Stimulated activated CD8-positive, alpha-beta memory T cell treated with anti-CD3 and anti-CD28 coated beads, Interleukin-12 subunit alpha, Interleukin-12 subunit beta, amount 100 ng/mL, for 24 hours (primary cell): ENCODE measurements at regions not wholly inside any gene's neighbourhood (a gene's known extent, or its start where the extent isn't known, plus 50 kb on each side); places are given as distances from the start of the nearest gene placed in this dataset.

Source experiments
- DNase-seq: peaks from one replicate; pipeline ENCODE4 v3.0.0-alpha.2; 2020; ENCODE audit errors: extremely low read depth

DNA sequence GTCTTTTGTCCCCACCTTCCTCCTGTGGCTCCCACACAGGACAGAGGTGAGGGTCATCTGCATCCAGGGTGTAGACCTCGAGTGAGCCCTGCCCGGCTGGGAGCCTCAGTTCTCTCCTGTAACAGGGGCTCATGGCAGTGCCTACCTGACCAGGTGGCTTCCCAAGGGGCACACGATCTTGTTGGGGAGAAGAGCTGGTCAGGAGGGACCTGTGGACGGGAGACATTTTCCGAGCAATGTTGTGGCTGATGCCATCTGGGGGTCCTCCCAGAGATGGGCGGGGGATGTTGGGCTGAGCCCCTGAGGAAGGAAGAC lies 51.9 kb downstream of the CEBPB start:
- DNase-seq: no peak

DNA sequence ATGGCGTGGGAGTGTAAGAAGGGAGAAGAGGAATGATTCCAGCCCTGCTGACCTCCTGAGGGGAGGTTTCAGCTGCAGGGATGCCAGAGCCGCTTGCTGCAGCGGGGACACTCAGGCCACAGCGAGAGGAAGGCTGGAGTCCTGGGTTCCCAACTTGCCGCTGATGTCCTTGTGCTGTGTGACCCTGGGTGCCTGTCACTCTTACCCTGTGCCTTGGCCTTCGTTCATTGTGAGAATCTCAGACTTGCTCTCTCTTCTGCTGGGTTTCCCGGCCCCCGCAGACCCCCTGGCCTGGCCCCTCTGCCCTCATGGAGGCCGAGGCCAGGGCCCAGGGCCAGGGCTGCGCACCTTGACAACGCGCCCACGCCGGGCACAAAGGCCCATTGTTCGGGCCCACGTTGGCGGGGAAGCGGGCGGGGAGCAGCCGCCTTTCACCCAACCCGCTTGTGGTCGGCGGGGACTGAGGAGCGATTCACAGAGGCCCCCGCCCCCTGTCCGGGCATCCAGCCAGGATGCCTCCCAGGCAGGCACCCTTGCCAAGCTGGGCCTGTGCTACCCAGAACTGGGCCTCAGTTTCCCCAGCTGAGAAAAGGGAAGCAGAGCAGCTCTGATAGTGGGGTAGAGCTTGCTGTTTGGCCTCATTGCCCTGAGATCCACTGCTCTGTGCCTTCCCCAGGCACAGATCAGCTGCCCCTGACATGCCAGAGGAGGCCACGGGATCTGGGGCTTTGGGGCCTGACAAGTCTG lies 52.4 kb downstream of the CEBPB start:
- no peak for DNase-seq

DNA sequence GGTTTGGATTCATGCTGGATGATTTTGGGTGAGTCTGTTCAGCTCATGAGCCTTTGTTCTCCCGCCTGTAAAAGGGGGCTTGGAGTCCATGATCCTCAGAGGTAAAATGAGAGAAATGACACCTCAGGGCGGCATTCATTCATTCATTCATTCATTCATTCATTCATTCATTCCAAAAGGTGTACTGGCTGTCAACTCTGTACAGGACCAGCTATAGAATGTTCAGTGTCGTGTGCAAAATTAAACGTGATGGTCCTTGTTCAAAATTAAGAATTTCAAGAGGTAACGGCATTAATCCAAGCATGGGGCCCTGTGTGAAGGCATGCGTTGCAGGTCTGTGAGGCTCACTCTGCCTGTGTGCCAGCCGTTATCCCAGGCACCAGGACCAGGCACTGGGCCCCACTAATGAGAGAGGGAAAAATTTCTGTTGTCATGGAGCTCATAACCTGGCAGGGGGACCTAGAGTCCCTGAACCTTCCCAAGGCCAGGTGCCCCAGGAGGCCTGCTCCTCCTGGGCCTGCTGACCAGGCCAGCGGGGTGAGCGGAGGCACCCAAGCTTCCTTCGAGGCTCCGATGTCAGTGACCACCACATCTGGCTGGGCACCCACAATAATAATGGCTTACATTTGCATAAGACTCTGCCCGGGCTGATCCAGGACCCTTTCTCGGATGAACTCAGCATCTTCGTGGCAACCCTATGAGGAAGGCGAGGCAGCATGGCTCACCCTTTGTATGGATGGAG lies 53.2 kb downstream of the CEBPB start:
- DNase-seq: no peak

DNA sequence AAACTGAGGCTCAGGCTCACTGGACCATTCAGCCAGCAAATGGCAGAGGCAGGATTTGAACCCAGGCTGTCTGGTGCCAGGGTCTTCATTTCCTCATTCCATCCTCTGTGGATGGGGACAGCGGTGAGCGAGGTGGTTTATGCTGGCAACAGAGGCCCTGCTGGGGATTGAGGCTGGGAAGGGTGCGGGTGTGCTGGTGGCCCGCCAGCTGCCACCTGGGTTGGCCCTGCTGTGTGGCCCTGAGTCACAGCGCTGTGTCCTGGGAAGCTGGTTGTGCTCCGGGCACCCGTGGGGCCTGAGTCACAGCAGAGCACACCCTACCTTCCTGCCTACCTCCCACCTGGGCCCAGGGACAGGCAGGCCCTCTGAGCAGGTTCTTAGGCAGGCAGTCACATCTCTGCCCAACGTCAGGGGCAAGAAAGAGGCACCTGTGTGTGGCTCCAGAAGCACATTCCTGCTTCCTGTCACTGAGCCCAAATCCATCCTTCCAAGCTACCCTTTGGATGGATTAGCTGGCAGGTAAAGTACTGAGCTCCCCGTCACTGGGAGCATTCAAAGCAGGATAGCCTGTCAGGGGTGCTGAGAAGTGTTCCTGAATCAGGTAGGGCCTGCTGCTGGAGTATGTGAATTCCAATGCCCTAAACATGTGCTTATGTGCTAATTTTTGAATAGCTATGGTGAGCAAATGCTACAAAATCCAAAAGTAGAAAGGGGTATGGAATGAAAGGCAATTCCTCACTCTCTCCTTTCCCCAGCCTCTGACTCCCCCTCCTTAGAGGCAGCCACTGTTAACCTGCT lies 53.9 kb downstream of the CEBPB start:
- no peak for DNase-seq

- no peak for DNase-seq
Measured at GRCh38 chr20:50245498-50246366, 55.1 kb downstream of the CEBPB start.

- DNase-seq: no peak
Measured at GRCh38 chr20:50246367-50247195, 56.0 kb downstream of the CEBPB start.

DNA sequence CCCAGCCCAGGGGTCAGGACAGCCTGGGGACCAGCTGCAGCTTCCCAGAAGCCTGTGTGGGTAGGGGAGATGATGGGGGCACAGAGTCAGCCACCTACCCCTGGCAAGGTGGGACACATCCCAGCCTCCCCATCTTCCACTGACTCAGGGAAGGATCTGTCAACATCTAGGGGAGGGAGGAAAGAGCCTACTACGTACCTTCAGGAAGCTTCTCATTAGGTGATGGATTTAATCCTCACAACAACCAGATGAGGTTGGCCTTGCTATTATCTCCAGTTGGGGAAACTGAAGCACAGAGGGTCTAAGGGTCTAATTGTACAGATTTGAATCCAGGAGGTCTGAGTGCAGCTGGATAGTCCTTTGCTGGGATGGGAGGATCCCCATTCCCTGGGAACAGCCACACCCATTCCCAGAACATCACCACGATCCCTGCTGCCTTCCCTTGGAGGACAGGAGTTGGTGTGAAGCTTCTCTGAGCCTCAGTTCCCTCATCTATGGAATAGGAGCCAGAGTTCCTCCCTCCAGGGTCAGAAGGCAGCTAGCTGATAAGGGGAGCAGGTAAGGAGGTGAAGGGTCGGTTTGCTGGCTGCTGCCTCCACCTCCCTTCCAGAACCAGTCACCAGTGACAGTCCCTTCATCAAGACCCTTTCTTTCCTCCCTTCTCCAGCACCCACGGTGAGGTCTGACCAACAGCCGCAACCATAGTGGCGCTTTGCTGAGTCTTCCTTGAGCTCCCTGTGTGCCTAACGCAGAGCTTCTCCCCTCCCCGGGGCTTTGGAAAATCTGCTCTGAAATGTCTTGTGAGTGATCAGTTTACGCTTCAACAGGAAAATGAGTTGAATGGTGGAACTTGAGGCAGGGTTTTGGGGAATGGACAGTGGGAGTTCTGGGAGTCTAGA lies 56.8 kb downstream of the CEBPB start:
- no peak for DNase-seq

- no peak for DNase-seq
Measured at GRCh38 chr20:50248104-50248641, 57.5 kb downstream of the CEBPB start.

GRCh38 chr20:50249447-50250388 lies 59.1 kb downstream of the CEBPB start:
- no peak for DNase-seq

- no peak for DNase-seq
Measured at GRCh38 chr20:50250679-50251382, 60.2 kb downstream of the CEBPB start.

DNA sequence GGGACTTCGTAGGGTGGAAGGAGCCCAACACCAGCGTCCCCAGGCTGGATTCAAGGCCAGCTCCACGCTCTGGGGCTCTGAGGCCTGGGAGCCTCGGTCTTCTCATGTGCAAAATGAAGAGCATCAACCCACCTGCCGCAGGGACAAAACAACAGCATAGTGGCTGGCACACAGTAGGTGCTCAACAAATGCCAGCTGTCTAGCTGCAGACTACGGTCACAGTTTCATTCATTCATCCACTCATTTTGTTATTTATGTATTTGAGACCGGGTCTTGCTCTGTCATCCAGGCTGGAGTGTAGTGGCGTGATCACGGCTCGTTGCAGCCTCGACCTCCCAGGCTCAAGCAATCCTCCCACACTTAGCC lies 60.7 kb downstream of the CEBPB start:
- no peak for DNase-seq

- DNase-seq: no peak
Measured at GRCh38 chr20:50251992-50252511, 61.4 kb downstream of the CEBPB start.

DNA sequence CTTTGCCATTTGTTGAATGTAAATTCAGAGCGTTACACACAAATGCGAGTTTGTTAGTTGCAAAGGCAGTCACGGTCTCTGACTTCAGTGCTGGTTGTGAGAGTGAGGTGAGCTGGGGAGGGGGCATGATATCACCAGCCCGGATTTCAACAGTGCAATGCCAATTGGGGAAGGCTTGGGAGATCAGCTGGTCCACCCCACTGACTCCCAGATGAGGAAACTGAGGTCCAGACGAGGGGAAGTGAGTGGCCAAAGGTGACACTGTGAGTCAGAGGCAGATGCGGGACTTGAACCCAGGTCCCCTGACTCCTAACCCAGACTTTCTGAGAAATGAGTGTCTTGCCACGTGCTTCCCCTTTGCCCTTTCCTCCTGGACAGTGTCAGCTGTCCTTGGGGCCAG lies 62.1 kb downstream of the CEBPB start:
- DNase-seq: no peak

GRCh38 chr20:50253101-50253500 lies 62.5 kb downstream of the CEBPB start:
- DNase-seq: no peak

DNA sequence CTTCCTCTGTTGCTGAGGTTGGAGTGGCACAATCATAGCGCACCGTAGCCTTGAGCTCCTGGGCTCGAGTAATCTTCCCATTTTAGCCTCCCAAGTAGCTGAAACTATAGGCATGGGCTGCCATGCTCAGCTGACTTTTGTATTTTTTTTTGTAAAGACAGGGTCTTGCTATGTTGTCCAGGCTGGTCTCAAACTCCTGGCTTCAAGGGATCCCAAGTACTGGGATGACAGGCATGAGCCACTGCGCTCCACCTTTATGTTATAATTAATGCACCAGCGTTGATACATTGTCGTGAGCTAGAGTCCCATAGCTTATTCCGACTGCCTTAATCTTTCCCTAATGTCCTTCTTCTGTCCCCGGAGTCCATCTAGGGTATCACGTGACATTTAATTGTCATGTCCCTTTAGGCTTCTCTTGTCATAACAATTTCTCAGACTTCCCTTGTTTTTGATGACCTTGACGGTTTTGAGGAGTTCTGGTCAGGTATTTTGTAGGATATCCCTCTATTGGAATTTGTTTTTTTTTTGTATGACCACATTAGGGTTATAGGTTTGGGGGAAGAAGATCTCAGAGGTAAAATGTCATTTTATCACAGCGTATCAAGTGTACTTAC lies 63.9 kb downstream of the CEBPB start:
- no peak for DNase-seq

DNA sequence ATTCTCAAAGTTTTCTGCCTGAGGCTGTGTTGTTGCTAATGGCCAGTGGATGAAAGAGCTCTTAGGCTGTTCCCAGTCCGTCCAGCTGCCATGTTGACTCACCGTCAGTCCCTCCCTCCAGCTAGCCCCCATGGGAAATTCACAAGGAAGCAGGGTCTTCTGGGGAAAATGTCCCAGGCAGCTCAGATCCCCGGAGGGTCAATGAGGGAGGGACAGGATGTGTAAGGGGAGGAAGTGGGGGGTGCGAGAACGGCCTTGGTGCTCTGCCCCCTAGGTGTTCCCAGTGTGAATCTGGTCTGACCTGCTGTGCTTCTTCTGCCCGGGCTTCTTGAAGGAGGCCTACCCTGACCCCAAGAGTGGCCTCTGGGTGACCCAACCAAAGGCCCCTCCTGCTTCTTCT lies 65.9 kb downstream of the CEBPB start:
- DNase-seq: no peak

- DNase-seq: no peak
Measured at GRCh38 chr20:50257860-50258259, 67.2 kb downstream of the CEBPB start.
